Endothelial cell of umbilical vein (primary cell): ENCODE measurements at regions not wholly inside any gene's neighbourhood (a gene's known extent, or its start where the extent isn't known, plus 50 kb on each side); places are given as distances from the start of the nearest gene placed in this dataset.

Experiments
- CTCF ChIP-seq, 2 donors: IDR thresholded peaks; 1 replicate in 1 of 2; 2 replicates in 1 of 2; pipeline ENCODE4 v1.5.1; 2011; ENCODE audit warnings: low read length in 2 of 2, mild to moderate bottlenecking in 2 of 2, moderate library complexity in 2 of 2, control low read depth in 1 of 2, inconsistent platforms in 1 of 2, low read depth in 1 of 2; ENCODE audit not compliant: insufficient read depth in 1 of 2; ENCODE audit errors: extremely low read depth in 1 of 2
- EZH2 ChIP-seq: IDR thresholded peaks from 2 replicates; pipeline ENCODE4 v1.6.1; 2012; ENCODE audit warnings: borderline replicate concordance, low read depth, mild to moderate bottlenecking, moderate library complexity, low read length, inconsistent platforms; ENCODE audit not compliant: severe bottlenecking
- FOS ChIP-seq: IDR thresholded peaks from 2 replicates; pipeline ENCODE4 v1.6.1; 2011; ENCODE audit warnings: mild to moderate bottlenecking, low read length, moderate library complexity, borderline replicate concordance; ENCODE audit not compliant: insufficient read depth
- POLR2A ChIP-seq: IDR thresholded peaks from 2 replicates; pipeline ENCODE4 v1.6.1; 2012; ENCODE audit warnings: low read depth, mild to moderate bottlenecking, control low read depth, low read length
- POLR2AphosphoS5 ChIP-seq: IDR thresholded peaks from 2 replicates; pipeline ENCODE4 v1.6.1; 2012; ENCODE audit warnings: low read depth, mild to moderate bottlenecking, control low read depth, low read length, moderate library complexity; ENCODE audit not compliant: insufficient read depth

GRCh38 chr11:134907636-134908035 lies 495.6 kb upstream of the B3GAT1 start:
- TF ChIP-seq EZH2 (no peak), CTCF (IDR thresholded peaks at IDR 0.05; ENCODE audit: extremely low read depth in 1 of 2, insufficient read depth in 1 of 2, low read depth in 1 of 2, low read length in 2 of 2) (no peak), FOS (no peak), POLR2A (no peak), POLR2AphosphoS5 (no peak)
